ENCODE measurements at regions not wholly inside any gene's neighbourhood (a gene's known extent, or its start where the extent isn't known, plus 50 kb on each side); places are given as distances from the start of the nearest gene placed in this dataset.

DNA sequence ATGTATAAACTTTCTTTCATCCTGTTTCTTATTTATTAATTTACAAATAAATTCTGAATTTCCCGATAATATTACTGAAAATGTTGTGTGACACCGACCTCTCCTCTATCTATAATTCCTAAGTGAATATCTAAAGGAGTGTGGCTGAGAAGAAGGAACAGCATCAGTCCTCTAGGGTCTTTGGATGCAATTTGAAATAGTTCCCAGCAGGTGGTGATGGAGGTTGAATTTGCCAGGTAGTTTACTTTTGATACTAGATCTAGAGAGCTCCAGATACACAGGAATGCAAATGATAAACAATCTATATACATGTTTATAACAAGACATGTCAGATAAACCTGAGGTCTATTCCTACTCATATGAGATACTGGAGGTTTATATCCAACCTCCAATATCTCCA lies 305.4 kb downstream of the PCDH18 start:
- peak; percentile 45 for TF ChIP-seq CTCF (IDR thresholded peaks at IDR 0.05; ENCODE audit: insufficient read depth, low read length)
- DNase-seq (ENCODE audit: low read depth) = peak; percentile 41
- no peak overlapping the region for H3K4me3 ChIP-seq (ENCODE audit: low read depth, low read length)

DNA sequence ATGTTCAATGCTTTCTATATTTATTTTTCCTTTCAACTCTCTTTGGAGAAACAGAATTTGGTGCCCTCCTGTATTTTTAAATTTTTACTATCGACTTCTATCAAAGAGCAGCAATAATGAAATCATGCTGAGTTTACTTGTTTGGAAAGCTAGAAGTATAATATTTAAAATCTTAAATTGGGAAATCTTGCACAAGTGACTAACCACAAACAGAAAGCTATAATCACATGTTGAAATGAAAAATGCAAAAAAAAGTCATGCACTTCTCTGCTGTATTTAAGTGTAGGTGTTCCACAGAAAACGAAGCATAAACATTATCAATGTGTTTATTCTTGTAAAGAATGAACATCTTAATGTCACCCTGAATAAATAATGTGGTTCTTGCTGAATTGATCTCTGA lies 306.1 kb downstream of the PCDH18 start:
- TF ChIP-seq CTCF (IDR thresholded peaks at IDR 0.05; ENCODE audit: insufficient read depth, low read length) = no peak
- DNase-seq (ENCODE audit: low read depth) = no peak
- no peak overlapping the region for H3K4me3 ChIP-seq (ENCODE audit: low read depth, low read length)

DNA sequence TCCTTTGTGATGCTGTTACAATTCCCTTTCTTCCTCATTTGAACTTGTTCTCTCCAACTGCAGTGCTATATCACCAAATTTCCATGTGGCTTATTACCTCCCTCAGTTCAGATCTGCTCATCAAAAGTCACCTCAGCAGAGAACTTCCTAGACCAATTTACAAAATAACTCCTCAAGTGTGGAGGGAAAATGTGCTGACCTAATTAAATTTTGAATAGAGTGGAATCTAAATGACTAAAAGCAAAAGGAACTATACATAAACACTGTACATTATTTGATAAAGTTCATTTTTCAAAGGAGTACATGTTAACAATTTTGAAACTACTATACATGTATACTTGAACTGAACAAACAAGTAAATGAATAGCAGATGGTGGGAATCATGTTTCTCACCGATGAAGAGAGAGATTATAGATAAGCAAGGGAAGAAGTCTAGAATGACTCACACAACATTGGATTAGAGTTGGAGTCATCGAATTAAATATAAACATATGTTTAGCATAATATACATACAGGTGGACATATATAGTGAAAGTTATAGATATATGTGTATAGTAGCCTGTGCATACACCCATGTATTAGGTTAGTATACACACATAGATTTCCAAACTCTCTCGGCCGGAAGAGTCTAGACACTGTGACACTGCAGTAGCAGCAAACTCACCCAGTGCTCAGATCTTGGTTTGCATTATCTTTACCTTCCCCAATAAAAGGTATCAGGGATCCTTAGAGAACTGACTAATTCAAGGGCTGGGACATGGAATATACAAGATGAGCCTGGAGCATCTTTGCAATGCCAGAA lies 318.7 kb downstream of the PCDH18 start:
- DNase-seq (ENCODE audit: low read depth) = peak; percentile 63
- H3K4me3 ChIP-seq (ENCODE audit: low read depth, low read length) = no peak overlapping the region
- no peak for TF ChIP-seq CTCF (IDR thresholded peaks at IDR 0.05; ENCODE audit: insufficient read depth, low read length)

GRCh38 chr4:137212601-137213000 lies 319.7 kb downstream of the PCDH18 start:
- DNase-seq (ENCODE audit: low read depth) = no peak
- no peak for TF ChIP-seq CTCF (IDR thresholded peaks at IDR 0.05; ENCODE audit: insufficient read depth, low read length)
- no peak overlapping the region for H3K4me3 ChIP-seq (ENCODE audit: low read depth, low read length)

DNA sequence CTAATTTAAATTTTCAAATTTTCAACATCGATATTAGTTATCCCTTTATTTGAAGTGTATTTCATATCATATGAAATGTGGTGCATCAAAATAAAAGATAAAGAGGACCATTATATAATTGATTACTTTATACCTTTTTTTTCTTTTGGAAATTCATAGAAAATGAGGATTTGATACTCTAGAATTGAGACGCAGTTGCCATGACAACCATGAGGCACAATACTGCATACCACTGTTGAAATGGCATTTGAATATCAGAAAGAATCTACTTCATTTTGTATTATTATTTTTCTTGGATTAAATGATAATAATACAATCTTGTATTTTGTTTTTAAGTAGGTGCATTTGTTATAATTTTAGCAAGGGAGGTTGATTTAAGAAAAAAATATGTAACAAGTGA lies 323.1 kb downstream of the PCDH18 start:
- no peak overlapping the region for H3K4me3 ChIP-seq (ENCODE audit: low read depth, low read length)
- no peak for DNase-seq (ENCODE audit: low read depth)
- TF ChIP-seq CTCF (IDR thresholded peaks at IDR 0.05; ENCODE audit: insufficient read depth, low read length) = no peak

GRCh38 chr4:137206781-137207180 lies 325.5 kb downstream of the PCDH18 start:
- no peak for DNase-seq (ENCODE audit: low read depth)
- H3K4me3 ChIP-seq (ENCODE audit: low read depth, low read length) = no peak overlapping the region
- no peak for TF ChIP-seq CTCF (IDR thresholded peaks at IDR 0.05; ENCODE audit: insufficient read depth, low read length)

DNA sequence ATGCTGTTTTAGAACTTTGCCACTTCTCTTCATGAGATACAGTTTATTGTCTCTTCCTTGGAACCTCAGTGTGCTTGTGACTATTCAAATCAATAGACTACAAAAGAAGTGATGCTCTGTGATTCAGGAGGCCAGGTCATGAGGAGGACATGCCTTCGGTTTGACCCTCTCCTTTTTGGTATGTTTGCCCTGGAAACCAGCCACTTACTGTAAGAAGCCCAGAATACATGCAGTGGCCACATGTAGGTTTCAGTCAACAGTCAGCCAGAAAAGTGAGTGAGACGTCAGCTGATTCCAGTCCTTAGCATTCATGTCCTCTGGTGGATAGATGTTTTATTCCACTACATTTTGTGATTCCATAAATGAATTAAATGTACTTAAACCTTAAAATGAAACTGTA lies 328.7 kb downstream of the PCDH18 start:
- DNase-seq (ENCODE audit: low read depth) = peak; percentile 76
- no peak for TF ChIP-seq CTCF (IDR thresholded peaks at IDR 0.05; ENCODE audit: insufficient read depth, low read length)
- no peak overlapping the region for H3K4me3 ChIP-seq (ENCODE audit: low read depth, low read length)

All from fibroblast of the aortic adventitia (primary cell).